ENCODE measurements at regions not wholly inside any gene's neighbourhood (a gene's known extent, or its start where the extent isn't known, plus 50 kb on each side); places are given as distances from the start of the nearest gene placed in this dataset.

DNA sequence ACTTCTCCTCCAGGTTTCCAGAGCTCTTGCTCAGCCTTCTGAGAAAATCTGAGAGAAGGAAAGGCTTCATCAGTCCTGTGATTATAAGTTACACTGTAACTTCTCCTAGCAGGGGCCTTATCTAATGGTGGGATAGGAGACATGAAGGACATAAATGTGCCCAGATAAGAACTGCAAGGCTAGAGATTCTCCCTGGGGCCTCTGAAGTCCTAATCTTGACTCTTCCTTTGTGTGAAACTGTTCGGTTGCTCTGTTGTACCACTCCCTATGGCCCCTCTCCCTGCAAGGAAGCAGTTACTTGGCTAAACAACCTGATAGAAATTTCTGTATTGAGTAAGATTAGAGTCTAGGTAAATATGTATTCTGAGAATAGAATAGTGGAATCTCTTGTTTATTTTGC lies 780.9 kb downstream of the ETS1 start:
- no peak for FAIRE-seq

More for the DNA sequence above, 780.9 kb downstream of the ETS1 start:
- TF ChIP-seq EZH2 (IDR thresholded peaks at IDR 0.05; ENCODE audit: borderline replicate concordance, low read depth, low read length, severe bottlenecking) = no peak
- no peak for TF ChIP-seq POLR2A (IDR thresholded peaks at IDR 0.05; ENCODE audit: low read depth, low read length)
- TF ChIP-seq MYC (IDR thresholded peaks at IDR 0.05; ENCODE audit: low read depth, low read length) = no peak
- TF ChIP-seq GATA2 (IDR thresholded peaks at IDR 0.05; ENCODE audit: insufficient read depth, insufficient read length, low read depth, low read length) = no peak
- TF ChIP-seq POLR2AphosphoS5 (IDR thresholded peaks at IDR 0.05; ENCODE audit: insufficient read depth, low read depth, low read length) = no peak
- no peak for TF ChIP-seq FOS (IDR thresholded peaks at IDR 0.05; ENCODE audit: borderline replicate concordance, insufficient read depth, low read length)
- TF ChIP-seq, protein P1, sequence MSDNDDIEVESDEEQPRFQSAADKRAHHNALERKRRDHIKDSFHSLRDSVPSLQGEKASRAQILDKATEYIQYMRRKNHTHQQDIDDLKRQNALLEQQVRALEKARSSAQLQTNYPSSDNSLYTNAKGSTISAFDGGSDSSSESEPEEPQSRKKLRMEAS (IDR thresholded peaks at IDR 0.05; ENCODE audit: insufficient read depth, insufficient read length) = no peak
- TF ChIP-seq CTCF (IDR thresholded peaks at IDR 0.05; ENCODE audit: extremely low read depth in 1 of 2, insufficient read depth in 1 of 2, low read depth in 1 of 2, low read length in 2 of 2) = no peak
- TF ChIP-seq JUN (IDR thresholded peaks at IDR 0.05; ENCODE audit: borderline replicate concordance, insufficient read depth, insufficient read length, low read depth) = no peak
- no peak for DNase-seq (ENCODE audit: low read depth, low spot score)
- CTCF ChIA-PET = no interaction called here
- Histone ChIP-seq H3K4me1 (ENCODE audit: control insufficient read depth, extremely low read depth, insufficient read depth, low read length) (no peaks in the 10 kb centered on the region), H3K9ac (replicated peaks; ENCODE audit: extremely low read depth, insufficient read depth, low read length) (no peak overlapping the region), H3K9me3 (replicated peaks; ENCODE audit: control insufficient read depth, insufficient read depth, low read length) (no peaks in the 10 kb centered on the region), H3K79me2 (ENCODE audit: control insufficient read depth, insufficient read depth, low read length) (no peaks in the 10 kb centered on the region), H2AFZ (ENCODE audit: low read depth, low read length) (no peak overlapping the region), H3K4me2 (ENCODE audit: insufficient read depth, low read length) (no peak overlapping the region), H4K20me1 (replicated peaks; ENCODE audit: control insufficient read depth, extremely low read depth, insufficient read depth, low read length) (no peaks in the 10 kb centered on the region), H3K27me3 (ENCODE audit: control insufficient read depth in 2 of 2, insufficient read depth in 2 of 2, low read length in 2 of 2) (no peaks in the 10 kb centered on the region), H3K4me3 (replicated peaks in 1 of 3; ENCODE audit: insufficient read depth in 1 of 3, low read depth in 1 of 3, low read length in 3 of 3) (no peak overlapping the region), H3K27ac (ENCODE audit: insufficient read depth, low read depth, low read length) (no peak overlapping the region), H3K36me3 (ENCODE audit: control insufficient read depth in 2 of 2, extremely low read depth in 1 of 2, insufficient read depth in 2 of 2, low read length in 2 of 2) (no peaks in the 10 kb centered on the region), H3K9me1 (replicated peaks; ENCODE audit: control insufficient read depth, extremely low read depth, insufficient read depth, low read length) (no peaks in the 10 kb centered on the region)
- no TSS peak for BruUV-seq (replicated peaks)
- POLR2A ChIA-PET = no interaction called here
- intact Hi-C loops (cut with micrococcal nuclease) (no loop called here), dilution Hi-C loops (cut with MboI; ENCODE audit: extremely low pct_ligation_motif_present, low sequenced_read_pairs) (no loop called here)

Data from endothelial cell of umbilical vein (primary cell).